ENCODE measurements at regions not wholly inside any gene's neighbourhood (a gene's known extent, or its start where the extent isn't known, plus 50 kb on each side); places are given as distances from the start of the nearest gene placed in this dataset.

DNA sequence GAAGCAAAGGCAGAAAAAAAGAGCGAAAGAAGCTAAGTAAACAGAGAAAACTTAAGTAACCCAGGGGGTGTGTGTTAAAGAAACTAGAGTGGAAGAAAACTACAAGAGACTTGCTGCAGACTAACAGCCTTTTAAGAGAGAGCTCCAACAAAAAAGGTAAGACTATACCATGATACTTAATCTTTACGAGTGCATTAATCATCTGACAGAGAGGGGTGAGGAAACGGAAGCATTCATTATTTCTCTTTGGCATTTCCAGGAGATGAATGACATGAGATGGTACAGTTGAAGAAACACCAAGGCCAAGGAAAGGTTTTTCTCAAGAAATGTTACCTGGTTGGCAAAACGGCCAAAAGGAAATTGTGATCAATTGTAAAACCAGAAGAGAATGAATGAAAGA, 906.8 kb downstream of the QKI start:
- ChIA-PET CTCF (no interaction called here), POLR2A (no interaction called here)
- Mint-ChIP-seq H3K27ac (no peak overlapping the region), H3K36me3 (ENCODE audit: low read depth) (no peaks in the 10 kb centered on the region), H3K4me1 (no peaks in the 10 kb centered on the region), H3K4me3 (no peak overlapping the region), H3K27me3 (no peaks in the 10 kb centered on the region), H3K9me3 (peaks cover 9% of the 10 kb centered on the region)
- no peak for DNase-seq

DNA sequence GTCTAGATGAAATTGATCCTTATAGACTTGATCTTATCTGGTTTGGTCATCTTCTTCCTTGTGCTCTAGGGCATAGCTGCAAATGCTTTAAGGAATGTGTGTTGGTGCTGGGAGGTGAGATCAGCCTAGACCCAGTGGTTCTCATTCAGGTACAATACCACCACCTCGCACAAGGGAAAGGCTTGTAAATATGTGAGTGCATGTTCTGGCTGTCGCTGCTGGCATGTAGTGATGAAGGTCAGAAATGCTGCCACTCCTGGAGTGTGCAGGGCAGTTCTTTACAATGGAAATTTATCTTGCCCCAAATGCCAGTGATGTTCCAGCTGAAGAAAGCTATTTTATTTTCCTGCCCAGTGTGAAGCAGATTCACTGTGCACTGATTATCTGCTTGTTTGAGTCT, 900.9 kb downstream of the QKI start:
- Mint-ChIP-seq H3K4me1 (no peaks in the 10 kb centered on the region), H3K4me3 (no peak overlapping the region), H3K27me3 (no peaks in the 10 kb centered on the region), H3K36me3 (ENCODE audit: low read depth) (no peaks in the 10 kb centered on the region), H3K9me3 (peaks cover 2% of the 10 kb centered on the region), H3K27ac (no peak overlapping the region)
- POLR2A ChIA-PET = no interaction called here
- CTCF ChIA-PET = no interaction called here
- no peak for DNase-seq

DNA sequence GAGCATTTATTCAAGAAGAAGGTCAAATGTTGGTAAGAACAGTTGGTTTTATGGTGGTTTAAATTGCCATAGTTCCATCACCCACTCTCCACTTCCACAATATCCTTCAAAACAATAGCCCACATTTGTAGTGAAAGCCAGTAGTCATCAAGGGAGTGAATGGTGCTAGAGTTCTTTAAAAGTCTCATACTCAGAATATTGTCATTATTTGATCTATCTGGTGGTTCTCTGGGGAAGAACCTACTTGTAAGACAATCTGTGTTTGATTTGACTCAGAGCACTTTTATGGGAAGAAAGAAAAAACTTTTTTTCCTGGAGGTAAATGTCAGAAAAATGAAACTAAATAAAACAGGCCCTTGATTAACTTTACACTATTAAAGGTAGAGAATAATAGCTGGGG, 893.8 kb downstream of the QKI start:
- Mint-ChIP-seq H3K27me3 (no peaks in the 10 kb centered on the region), H3K9me3 (peaks cover 6% of the 10 kb centered on the region), H3K27ac (no peak overlapping the region), H3K36me3 (ENCODE audit: low read depth) (no peaks in the 10 kb centered on the region), H3K4me1 (no peaks in the 10 kb centered on the region), H3K4me3 (no peak overlapping the region)
- ChIA-PET POLR2A (no interaction called here), CTCF (no interaction called here)
- DNase-seq = no peak

DNA sequence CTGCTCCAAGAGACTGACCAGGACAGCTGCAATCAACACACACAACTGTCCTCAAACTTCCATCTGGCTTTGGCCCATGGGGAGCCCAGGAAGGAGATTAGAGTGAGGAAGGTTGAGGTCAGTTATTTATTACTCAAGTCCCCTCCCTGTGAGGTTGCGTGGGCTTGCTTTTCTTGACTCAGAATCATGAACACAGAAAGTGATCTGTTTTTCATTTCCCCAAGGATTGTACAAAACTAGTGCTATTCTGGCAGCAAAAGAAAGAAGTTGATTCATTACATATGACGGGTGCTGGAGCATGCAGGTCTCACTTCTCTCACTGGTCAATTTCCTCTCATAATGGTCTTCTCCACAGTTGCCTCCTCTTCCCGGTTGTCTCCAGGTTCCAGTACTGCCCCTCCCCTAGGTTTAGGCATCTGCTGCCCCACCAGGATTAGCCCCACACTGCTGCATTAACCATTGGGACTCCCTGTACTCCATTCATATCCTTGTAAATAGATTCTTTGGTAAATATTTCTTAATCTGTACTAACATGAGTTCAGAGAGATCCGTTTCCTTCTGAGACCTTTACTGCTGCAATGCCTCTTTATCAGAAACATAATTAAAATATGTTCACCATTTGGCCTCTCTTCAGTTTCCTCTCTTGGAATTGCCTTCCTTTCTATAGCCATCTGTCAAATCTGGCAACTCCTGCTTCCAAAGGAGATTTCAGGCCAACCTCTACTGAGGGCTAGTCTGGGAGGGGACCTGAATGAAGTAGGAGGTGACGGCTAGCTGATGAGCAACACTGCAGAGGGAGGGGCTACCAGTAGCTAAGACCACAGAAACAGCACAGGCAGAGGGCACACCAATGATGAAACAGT, 888.8 kb downstream of the QKI start:
- Mint-ChIP-seq H3K27ac (no peak overlapping the region), H3K27me3 (no peaks in the 10 kb centered on the region), H3K36me3 (ENCODE audit: low read depth) (no peaks in the 10 kb centered on the region), H3K4me3 (no peak overlapping the region), H3K4me1 (no peaks in the 10 kb centered on the region), H3K9me3 (peaks cover 14% of the 10 kb centered on the region)
- DNase-seq = no peak
- POLR2A ChIA-PET = no interaction called here
- CTCF ChIA-PET = no interaction called here

DNA sequence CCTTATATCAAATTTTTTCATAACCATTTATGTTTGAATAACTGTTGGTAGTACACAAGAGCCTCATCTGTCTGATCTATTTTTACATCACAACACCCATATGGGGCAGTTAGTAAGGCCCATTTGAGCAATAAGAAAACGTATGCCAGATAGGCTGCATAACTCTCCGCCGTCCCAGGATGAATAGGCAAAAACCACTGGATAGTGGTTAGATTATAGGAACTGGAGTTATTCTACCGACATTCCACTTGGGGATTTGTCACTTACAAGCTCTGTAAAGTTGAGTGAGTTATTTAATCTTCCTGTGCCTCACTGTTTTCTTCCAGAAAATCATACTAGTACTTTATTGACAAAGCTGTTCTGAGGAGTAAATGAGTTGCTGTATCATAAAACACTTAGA, 881.9 kb downstream of the QKI start:
- Mint-ChIP-seq H3K9me3 (peaks cover 19% of the 10 kb centered on the region), H3K4me1 (no peaks in the 10 kb centered on the region), H3K36me3 (ENCODE audit: low read depth) (no peaks in the 10 kb centered on the region), H3K4me3 (no peak overlapping the region), H3K27me3 (no peaks in the 10 kb centered on the region), H3K27ac (no peak overlapping the region)
- POLR2A ChIA-PET = no interaction called here
- DNase-seq = no peak
- CTCF ChIA-PET = no interaction called here

DNA sequence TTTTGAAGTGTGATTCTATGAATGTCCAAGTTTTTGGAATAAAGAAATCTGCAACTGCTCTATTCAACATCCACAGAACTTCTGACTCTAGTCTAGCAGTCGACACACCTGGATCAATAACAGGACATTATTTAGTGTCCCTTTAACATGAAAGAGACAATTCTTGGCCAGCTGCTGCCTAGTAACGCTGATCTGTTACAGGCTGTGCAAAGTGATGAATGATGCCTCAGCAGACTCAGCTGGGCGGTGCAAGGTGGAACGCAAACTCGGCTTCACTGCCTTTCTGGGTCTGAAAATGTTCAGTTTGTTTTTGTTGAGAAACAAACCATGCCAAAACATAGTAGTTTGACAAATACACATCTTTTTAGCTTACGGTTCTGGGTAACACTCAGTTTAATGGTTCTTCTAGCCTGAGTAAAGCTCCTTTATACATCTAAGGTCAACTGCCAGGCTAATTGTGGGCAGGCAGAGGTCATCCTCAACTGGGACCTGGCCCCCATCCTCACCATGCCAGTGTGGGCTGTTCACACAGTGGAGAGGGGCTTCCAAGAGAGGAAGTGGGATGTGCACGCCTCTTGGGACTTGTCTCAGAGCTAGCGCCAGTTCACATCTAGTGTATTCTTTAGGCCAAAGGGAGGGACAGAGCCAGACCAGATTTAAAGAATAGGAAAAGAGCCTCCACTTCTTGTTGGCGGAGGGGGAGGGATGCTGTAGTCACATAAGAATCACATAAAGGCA, 879.7 kb downstream of the QKI start:
- no peak overlapping the region for H3K4me3 Mint-ChIP-seq
- no peaks in the 10 kb centered on the region for H3K4me1 Mint-ChIP-seq
- ChIA-PET CTCF (no interaction called here), POLR2A (no interaction called here)
- H3K27ac Mint-ChIP-seq = no peak overlapping the region
- H3K36me3 Mint-ChIP-seq (ENCODE audit: low read depth) = no peaks in the 10 kb centered on the region
- H3K27me3 Mint-ChIP-seq = no peaks in the 10 kb centered on the region
- peaks cover 18% of the 10 kb centered on the region for H3K9me3 Mint-ChIP-seq
- no peak for DNase-seq

DNA sequence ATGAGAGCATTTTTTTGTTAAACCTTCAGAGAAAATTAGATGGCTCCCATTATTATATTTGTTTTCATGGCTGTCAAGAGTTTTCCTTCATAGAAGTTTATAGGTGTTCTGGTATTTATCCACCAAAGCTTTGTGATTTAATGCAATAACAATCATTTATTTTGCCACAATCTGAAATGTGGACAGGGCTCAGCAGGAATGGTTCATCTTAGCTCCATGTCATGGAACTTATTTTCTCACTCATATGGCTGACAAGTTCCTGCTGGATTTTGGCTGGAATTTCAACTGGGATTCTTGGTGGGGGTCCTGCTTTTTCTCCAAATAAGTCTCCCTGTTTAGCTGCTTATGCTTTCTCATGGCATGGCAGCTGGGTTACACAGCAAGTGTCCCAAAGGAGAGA, 876.7 kb downstream of the QKI start:
- CTCF ChIA-PET = no interaction called here
- DNase-seq = no peak
- H3K4me3 Mint-ChIP-seq = no peak overlapping the region
- peaks cover 12% of the 10 kb centered on the region for H3K9me3 Mint-ChIP-seq
- H3K27ac Mint-ChIP-seq = no peak overlapping the region
- no peaks in the 10 kb centered on the region for H3K36me3 Mint-ChIP-seq (ENCODE audit: low read depth)
- POLR2A ChIA-PET = no interaction called here
- H3K4me1 Mint-ChIP-seq = no peaks in the 10 kb centered on the region
- no peaks in the 10 kb centered on the region for H3K27me3 Mint-ChIP-seq

DNA sequence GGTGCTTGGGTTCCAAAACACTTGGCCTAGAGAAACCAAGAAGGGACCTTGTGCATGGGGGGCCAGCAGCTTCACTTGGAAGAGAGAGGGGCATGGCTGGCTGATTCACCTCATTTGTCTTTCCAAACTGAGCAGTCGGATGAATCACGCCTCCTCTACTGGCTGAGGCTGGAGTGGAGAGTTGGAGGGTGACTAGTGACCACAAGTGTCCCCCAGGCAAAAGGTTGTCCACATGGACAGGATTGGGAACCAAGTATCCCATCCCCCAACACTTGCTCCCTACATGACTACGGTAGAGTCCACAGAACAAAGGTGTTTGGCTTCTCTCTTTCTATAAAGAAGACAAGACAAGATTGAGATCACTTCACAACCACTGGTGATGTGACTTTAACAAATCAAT, 875.6 kb downstream of the QKI start:
- no peaks in the 10 kb centered on the region for H3K27me3 Mint-ChIP-seq
- CTCF ChIA-PET = no interaction called here

DNA sequence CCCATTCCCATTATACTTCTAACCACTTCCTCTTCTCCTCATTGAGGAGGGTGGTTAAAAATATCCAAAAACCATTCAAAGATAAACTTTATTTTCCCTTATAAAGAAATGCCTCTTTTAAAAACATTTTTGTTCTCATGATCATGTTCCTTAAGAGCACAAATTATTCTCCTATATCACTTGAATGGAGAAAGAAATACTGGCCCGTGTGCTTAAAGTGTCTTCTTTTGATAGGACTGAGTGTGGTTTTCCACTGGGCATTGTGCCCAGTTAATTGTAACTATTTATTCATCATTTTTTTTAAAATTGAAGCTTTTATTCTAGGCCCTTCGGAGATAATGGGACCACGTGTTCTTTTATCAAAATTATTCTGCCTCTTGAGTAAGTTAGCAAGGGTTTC, 871.5 kb downstream of the QKI start:
- ChIA-PET POLR2A (no interaction called here), CTCF (no interaction called here)
- Mint-ChIP-seq H3K27me3 (no peaks in the 10 kb centered on the region), H3K9me3 (no peaks in the 10 kb centered on the region), H3K27ac (no peak overlapping the region), H3K36me3 (ENCODE audit: low read depth) (no peaks in the 10 kb centered on the region), H3K4me3 (no peak overlapping the region), H3K4me1 (no peaks in the 10 kb centered on the region)
- DNase-seq = no peak

More for the DNA sequence above, 875.6 kb downstream of the QKI start:
- no peaks in the 10 kb centered on the region for H3K36me3 Mint-ChIP-seq (ENCODE audit: low read depth)
- no peak overlapping the region for H3K27ac Mint-ChIP-seq
- POLR2A ChIA-PET = no interaction called here
- H3K4me1 Mint-ChIP-seq = no peaks in the 10 kb centered on the region
- DNase-seq = no peak
- H3K9me3 Mint-ChIP-seq = peaks cover 8% of the 10 kb centered on the region
- no peak overlapping the region for H3K4me3 Mint-ChIP-seq

DNA sequence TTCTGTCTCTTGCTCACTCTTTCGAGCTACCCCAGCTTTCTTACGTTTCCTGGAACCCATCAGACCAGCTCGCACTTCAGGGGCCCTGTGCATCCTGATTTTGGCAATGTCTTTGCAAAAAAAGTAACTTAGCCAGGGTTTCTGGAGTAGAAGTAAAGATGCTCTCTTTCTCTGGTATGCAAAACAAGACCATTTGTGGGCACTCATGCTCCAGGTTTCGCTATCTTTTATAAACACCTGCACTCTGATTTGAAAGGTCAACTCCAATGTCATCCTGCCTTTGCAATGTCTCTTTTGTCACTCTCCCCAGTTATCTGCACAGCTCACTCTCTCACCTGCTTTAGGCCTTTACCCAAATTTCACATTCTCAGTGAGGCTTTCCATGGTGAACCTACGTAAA, 869.1 kb downstream of the QKI start:
- no peaks in the 10 kb centered on the region for H3K9me3 Mint-ChIP-seq
- CTCF ChIA-PET = no interaction called here
- no peak overlapping the region for H3K4me3 Mint-ChIP-seq
- DNase-seq = no peak
- no peak overlapping the region for H3K27ac Mint-ChIP-seq
- no peaks in the 10 kb centered on the region for H3K27me3 Mint-ChIP-seq
- no peaks in the 10 kb centered on the region for H3K36me3 Mint-ChIP-seq (ENCODE audit: low read depth)
- no peaks in the 10 kb centered on the region for H3K4me1 Mint-ChIP-seq
- POLR2A ChIA-PET = no interaction called here

DNA sequence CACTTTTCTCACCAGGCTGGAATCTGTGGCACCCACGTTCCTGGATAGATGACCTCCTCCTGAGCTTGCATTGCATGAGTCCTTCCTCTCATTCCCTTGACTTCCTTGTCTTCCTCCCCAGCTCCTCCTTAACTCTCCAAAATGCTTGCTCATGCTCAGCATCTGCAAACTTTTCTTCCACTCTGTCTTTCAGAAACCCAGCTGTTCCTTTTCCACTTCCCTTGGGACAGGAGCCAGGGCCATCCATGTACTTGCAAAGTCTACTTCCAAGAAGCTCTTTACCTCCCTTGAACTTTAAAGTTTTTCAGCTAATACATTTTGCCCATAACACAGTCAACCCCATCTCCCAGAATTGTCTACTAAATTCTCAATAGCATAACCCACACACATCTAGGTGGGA, 861.7 kb downstream of the QKI start:
- H3K27me3 Mint-ChIP-seq = no peaks in the 10 kb centered on the region
- H3K27ac Mint-ChIP-seq = no peak overlapping the region
- H3K4me3 Mint-ChIP-seq = no peak overlapping the region
- no peaks in the 10 kb centered on the region for H3K36me3 Mint-ChIP-seq (ENCODE audit: low read depth)
- DNase-seq = no peak
- H3K9me3 Mint-ChIP-seq = peaks cover 9% of the 10 kb centered on the region
- CTCF ChIA-PET = no interaction called here
- POLR2A ChIA-PET = no interaction called here
- H3K4me1 Mint-ChIP-seq = no peaks in the 10 kb centered on the region

DNA sequence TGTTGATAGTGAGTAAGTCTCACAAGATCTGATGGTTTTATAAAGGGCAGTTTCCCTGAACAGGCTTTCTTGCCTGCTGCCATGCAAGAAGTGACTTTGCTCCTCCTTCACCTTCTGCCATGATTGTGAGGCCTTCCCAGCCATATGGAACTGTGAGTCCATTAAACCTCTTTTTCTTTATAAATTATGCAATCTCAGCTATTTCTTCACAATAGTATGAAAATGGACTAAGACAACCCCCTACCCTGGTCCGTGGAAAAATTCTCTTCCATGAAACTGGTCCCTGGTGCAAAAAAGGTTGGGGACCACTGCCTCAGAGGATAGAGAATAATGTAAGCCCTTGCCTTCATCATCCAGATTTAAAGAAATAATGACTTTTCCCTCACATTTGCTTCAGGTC, 861.3 kb downstream of the QKI start:
- DNase-seq = no peak
- POLR2A ChIA-PET = no interaction called here
- Mint-ChIP-seq H3K4me3 (no peak overlapping the region), H3K27ac (no peak overlapping the region), H3K36me3 (ENCODE audit: low read depth) (no peaks in the 10 kb centered on the region), H3K4me1 (no peaks in the 10 kb centered on the region), H3K9me3 (peaks cover 11% of the 10 kb centered on the region), H3K27me3 (no peaks in the 10 kb centered on the region)
- CTCF ChIA-PET = no interaction called here

DNA sequence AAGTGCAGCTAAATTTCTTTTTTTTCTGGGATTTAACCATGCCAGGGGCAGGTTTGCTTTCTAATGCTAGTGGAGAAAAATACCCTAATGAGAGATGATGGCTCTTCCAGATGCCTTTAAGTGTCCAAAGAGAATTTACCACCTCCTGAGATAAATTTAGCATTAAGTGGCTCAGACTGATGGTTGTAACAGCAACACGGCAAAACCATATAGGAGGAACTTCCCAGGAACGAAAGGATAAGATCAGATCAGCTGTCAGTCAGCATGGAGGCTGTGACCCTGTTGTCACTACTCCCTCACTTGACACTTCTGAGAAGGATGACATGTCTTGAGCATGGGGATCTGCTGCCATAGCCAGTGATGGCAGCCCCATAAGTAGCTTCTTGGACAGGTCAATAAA, 860.0 kb downstream of the QKI start:
- Mint-ChIP-seq H3K9me3 (peaks cover 11% of the 10 kb centered on the region), H3K36me3 (ENCODE audit: low read depth) (no peaks in the 10 kb centered on the region), H3K4me1 (no peaks in the 10 kb centered on the region), H3K27me3 (no peaks in the 10 kb centered on the region), H3K27ac (no peak overlapping the region), H3K4me3 (no peak overlapping the region)
- ChIA-PET POLR2A (no interaction called here), CTCF (no interaction called here)
- DNase-seq = no peak

DNA sequence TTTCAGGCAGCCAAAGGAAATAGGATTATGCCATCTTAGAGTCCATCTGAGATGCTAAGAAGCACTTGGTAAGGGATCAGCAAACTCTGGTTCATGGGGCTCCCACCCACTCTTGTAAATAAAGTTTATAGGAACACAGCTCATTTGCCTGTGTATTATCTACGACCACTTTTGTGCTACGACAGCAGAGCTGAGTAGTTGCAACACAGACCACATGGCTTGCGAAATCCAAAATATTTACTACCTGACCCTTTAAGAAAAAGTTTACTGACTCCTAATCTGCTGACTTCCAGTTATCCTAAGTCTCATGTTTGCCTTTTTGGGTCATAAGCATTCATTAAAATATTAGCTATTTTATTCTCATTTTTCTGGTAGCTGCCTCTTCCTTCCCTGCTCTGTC, 859.0 kb downstream of the QKI start:
- no peak for DNase-seq
- POLR2A ChIA-PET = no interaction called here
- no peaks in the 10 kb centered on the region for H3K4me1 Mint-ChIP-seq
- H3K4me3 Mint-ChIP-seq = no peak overlapping the region
- H3K27me3 Mint-ChIP-seq = no peaks in the 10 kb centered on the region
- no peaks in the 10 kb centered on the region for H3K36me3 Mint-ChIP-seq (ENCODE audit: low read depth)
- CTCF ChIA-PET = no interaction called here
- H3K9me3 Mint-ChIP-seq = peaks cover 11% of the 10 kb centered on the region
- no peak overlapping the region for H3K27ac Mint-ChIP-seq
